GM19023 (cell line): ENCODE measurements at regions not wholly inside any gene's neighbourhood (a gene's known extent, or its start where the extent isn't known, plus 50 kb on each side); places are given as distances from the start of the nearest gene placed in this dataset.

ENCODE experiments used
- ATAC-seq: cut with Tn5 transposase; IDR thresholded peaks from one replicate; pipeline ENCODE4 v1.9.1; 2021; ENCODE audit warnings: mild to moderate bottlenecking, moderate library complexity; ENCODE audit not compliant: unreplicated experiment

DNA sequence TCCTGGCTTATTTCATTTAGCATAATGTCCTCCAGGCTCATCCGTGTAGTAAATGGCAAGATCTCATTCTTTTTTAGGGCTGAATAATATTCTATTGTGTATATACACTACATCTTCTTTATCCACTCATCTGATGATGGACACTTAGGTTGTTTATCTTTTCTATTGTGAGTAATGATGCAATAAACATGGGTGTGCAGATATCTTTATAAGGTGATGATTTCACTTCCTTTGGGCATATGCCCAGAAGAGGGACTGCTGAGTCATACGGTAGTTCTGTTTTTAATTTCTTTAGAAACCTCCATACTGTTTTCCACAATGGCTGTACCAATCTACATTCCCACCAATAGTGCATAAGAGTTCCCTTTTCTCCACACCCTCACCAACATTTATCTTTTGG lies 317.6 kb upstream of the CNKSR2 start:
- ATAC-seq: no peak

DNA sequence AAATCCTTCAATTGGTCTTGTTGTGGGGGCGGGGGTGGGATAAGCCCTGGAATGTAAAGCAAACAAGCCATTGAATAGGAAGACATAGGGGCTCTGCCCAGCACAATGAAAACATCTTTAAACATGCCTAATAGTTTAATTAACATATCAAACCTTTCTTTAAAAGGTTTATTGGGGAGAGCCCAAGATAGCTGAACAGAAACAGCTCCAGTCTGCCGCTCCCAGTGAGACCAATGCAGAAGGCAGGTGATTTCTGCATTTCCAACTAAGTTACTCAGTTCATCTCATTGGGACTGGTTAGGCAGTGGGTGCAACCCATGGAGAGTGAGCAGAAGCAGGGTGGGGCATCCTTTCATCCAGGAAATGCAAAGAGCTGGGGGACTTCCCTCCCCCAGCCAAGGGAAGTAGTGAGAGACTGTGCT lies 327.2 kb upstream of the CNKSR2 start:
- ATAC-seq: no peak

DNA sequence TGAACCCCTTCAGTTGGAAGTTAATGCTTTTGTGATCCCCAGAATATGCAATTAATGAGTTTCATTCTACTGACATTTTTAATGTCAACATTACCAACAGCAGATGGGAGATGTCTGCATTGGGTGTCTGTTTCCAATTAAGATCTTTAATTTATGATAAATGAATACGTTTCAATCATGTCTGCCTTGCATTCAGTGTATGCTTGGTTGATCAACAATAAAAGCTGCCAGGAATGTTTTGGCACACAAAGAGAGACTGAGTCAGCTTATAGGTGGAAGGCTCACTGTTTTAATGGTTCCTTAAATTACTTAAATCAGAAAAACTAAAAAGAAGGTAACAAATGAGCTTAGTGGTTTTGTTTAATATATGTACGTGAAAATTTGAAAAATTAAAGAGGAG lies 359.9 kb upstream of the CNKSR2 start:
- no peak for ATAC-seq

GRCh38 chrX:21004835-21005234 lies 369.4 kb upstream of the CNKSR2 start:
- no peak for ATAC-seq

- ATAC-seq: no peak
These were observed 378.4 kb upstream of the CNKSR2 start for GRCh38 chrX:20995829-20996228.

DNA sequence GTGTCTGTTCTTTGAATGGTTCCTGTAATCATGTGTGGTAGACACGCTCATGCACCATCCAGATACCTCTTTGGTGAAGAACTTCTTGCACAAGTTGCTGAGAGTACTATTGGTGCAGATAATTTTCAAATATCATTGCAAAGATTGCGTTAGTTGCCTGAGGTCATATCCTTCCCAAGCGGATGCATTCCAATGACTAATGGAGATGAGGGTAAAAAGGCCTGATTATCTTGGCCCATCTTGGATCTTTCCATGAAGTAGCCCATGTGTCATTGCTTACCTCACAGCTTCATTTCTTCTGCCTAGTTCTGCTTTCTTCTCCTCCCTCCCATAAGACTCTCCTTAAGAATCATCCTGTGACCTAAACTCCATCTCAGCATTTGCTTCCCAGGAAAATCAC lies 384.9 kb upstream of the CNKSR2 start:
- ATAC-seq: no peak

GRCh38 chrX:20988804-20989203 lies 385.4 kb upstream of the CNKSR2 start:
- no peak for ATAC-seq

- ATAC-seq: no peak
These were observed 386.1 kb upstream of the CNKSR2 start for GRCh38 chrX:20988118-20988517.

- ATAC-seq: no peak
These were observed 393.8 kb upstream of the CNKSR2 start for GRCh38 chrX:20980426-20980825.

GRCh38 chrX:20974326-20974725 lies 399.9 kb upstream of the CNKSR2 start:
- ATAC-seq: no peak

DNA sequence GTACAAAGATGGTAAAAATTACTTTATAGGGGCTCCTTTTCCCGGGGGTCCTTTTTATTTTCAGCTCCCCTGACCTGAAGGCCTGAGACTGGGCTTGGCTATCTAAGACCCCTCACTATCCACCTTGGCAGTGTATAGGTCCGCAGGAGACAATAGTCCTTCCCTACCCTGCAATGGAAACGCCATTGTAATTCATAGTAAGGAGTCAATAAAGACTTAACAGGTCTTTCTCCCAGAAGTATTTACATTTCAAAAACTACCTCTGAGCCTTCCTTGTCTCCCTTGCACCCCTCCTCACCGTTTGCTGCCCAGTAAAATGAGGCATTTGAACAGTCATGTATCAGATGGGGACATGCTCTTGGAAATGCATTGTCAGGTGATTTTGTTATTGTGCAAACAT lies 401.2 kb upstream of the CNKSR2 start:
- no peak for ATAC-seq

DNA sequence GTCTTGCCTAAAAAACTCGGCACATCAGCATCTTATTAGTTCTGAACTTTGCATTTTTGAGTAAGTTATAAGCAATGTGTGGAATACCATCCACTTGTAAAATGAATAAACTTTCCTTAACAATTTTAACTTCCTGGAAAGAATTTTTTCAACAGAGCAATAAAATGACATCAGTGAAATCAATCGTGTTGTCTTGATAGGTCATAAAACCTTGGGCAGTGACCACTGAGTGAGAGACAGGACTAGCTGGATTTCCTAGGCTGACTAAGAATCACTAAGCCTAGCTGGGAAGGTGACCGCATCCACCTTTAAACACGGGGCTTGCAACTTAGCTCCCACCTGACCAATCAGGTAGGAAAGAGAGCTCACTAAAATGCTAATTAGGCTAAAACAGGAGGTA lies 403.0 kb upstream of the CNKSR2 start:
- ATAC-seq: no peak

GRCh38 chrX:20969565-20969964 lies 404.7 kb upstream of the CNKSR2 start:
- no peak for ATAC-seq

DNA sequence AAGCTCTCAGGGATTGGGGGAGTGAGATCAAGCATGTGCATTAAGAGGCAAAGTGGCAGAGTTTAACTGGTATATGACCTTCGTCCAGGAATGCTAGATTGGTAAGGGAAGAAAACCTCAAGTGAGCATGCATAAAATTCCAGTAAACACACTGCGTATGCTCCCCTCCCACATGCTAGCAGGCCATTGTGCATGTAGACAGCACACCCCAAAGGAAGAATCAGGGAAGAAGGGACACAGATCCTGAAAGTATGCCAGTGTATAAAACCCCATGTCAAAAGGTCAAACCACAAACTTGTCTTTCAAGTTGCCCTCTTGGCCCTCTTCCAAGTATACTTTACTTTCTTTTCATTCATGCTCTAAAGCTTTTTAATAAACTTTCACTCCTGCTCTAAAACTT lies 405.2 kb upstream of the CNKSR2 start:
- ATAC-seq: no peak

DNA sequence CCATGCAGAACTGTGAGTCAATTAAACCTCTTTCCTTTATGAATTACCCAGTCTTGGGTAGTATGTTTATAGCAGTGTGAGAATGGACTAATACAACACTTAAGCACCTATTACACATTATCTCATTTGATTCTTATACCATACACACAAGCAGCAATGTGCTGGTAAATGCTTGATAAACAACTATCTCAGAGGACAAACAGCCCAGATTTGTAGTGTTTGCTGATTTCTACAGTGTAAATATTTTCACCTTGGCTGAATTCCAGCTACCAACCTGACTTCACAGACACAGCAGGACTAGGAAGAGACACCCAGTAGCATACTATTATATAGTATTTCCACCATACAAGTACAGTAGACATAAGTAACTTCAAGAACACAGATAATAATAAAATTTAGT lies 406.5 kb upstream of the CNKSR2 start:
- ATAC-seq: no peak

- ATAC-seq: no peak
These were observed 408.8 kb upstream of the CNKSR2 start for GRCh38 chrX:20965270-20966044.

DNA sequence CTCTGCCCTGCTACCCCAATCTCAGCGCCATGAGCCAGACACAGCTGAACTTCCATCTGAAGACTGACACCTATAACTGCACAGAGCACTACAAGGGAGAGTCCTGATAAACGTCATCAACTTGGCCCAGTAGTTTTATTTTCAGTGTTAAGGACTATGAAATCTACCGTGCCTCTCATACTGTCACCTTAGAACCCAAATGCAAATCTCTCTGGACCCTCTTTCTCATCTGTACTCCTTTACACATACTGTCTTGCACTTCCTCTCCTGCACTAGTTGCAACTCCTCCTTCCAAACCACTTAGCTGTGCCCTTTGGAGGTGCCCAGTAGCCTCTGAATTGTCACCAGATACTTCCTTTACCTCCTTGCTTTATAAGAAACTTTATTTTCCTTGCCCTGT lies 420.2 kb upstream of the CNKSR2 start:
- ATAC-seq: no peak

- no peak for ATAC-seq
These were observed 422.0 kb upstream of the CNKSR2 start for GRCh38 chrX:20952180-20952579.

GRCh38 chrX:20951016-20951810 lies 423.0 kb upstream of the CNKSR2 start:
- ATAC-seq: no peak

DNA sequence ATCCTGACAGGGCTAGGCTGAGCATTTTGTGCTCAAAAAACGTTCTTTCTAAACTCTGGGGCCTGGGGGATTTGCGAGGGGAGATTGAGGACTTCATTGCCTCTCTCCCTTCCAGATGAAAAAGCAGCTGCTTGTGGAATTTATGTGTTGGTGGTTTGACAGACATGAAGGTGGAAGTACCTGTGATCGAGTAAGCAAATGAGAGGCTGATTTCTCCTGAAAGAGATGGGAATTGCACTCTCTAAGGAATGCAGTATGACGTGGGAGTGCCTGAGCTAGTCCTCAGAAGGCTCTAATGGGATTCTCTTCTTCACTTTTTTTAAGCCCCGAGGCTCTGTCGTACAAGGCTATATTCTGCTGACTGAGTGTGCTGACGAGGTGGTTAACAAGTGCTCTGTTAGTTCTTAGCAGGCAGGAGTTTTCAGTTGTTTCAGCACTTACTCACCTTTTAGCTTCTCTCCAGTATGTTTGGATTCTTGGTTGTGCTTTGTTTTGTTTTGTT lies 426.8 kb upstream of the CNKSR2 start:
- ATAC-seq: no peak

DNA sequence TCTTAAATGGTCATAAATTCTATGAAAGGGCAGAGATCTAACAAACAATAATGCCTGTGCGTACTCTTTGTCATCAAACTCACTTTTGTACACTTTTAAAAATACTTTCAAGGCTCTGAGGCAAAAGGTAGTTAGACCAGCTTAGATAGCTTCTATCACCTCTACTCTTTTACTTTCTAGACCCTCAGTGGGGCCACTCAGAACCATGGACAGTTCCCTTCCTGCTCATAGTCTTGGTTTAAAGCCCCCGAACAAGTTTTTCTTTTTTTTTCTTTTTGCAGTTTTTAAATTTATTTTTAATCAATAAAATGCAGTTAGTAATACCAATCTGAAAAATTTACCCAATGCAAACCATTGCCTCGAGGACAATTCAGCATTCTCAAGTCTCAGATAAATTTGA lies 460.5 kb upstream of the CNKSR2 start:
- ATAC-seq: no peak

- ATAC-seq: no peak
These were observed 467.6 kb upstream of the CNKSR2 start for GRCh38 chrX:20906571-20906970.
